Body of pancreas (tissue), 4 donors: ENCODE measurements at regions not wholly inside any gene's neighbourhood (a gene's known extent, or its start where the extent isn't known, plus 50 kb on each side); places are given as distances from the start of the nearest gene placed in this dataset.

ENCODE experiments used
- POLR2A ChIP-seq, 3 donors: fragments of 450-650 bp; IDR thresholded peaks; one replicate each; pipeline ENCODE4 v1.6.1; 2016; ENCODE audit warnings: antibody characterized with exemption in 3 of 3, mild to moderate bottlenecking in 2 of 3
- TF ChIP-seq, protein P1 (sequence below), 7 experiments: fragments of 450-650 bp in 4 of 7; fragments of 200-600 bp in 3 of 7; sonication (generic) in 3 of 7; IDR thresholded peaks; one replicate each; pipeline ENCODE4 v1.5.1; 2016 to 2019; ENCODE audit warnings: antibody characterized with exemption in 7 of 7

- TF ChIP-seq, protein P1, sequence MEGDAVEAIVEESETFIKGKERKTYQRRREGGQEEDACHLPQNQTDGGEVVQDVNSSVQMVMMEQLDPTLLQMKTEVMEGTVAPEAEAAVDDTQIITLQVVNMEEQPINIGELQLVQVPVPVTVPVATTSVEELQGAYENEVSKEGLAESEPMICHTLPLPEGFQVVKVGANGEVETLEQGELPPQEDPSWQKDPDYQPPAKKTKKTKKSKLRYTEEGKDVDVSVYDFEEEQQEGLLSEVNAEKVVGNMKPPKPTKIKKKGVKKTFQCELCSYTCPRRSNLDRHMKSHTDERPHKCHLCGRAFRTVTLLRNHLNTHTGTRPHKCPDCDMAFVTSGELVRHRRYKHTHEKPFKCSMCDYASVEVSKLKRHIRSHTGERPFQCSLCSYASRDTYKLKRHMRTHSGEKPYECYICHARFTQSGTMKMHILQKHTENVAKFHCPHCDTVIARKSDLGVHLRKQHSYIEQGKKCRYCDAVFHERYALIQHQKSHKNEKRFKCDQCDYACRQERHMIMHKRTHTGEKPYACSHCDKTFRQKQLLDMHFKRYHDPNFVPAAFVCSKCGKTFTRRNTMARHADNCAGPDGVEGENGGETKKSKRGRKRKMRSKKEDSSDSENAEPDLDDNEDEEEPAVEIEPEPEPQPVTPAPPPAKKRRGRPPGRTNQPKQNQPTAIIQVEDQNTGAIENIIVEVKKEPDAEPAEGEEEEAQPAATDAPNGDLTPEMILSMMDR (IDR thresholded peaks at IDR 0.05): no peak
- TF ChIP-seq POLR2A (IDR thresholded peaks at IDR 0.05): no peak
Observed at GRCh38 chr14:21884995-21885394, 211.4 kb upstream of the OR4E1 start.
